GM23248 (cell line): ENCODE measurements at regions not wholly inside any gene's neighbourhood (a gene's known extent, or its start where the extent isn't known, plus 50 kb on each side); places are given as distances from the start of the nearest gene placed in this dataset.

Source experiments
- DNase-seq: peaks from one replicate; pipeline ENCODE4 v3.0.0-alpha.2; 2015
- H2AFZ ChIP-seq: fragments of 200-600 bp; sonication (generic); 2 replicates; pipeline ENCODE4 v1.6.1; 2016; ENCODE audit warnings: antibody characterized with exemption
- H3F3A ChIP-seq: fragments of 200-600 bp; sonication (generic); 2 replicates; pipeline ENCODE4 v1.6.1; 2016; ENCODE audit warnings: mild to moderate bottlenecking, antibody characterized with exemption, mixed run types; ENCODE audit not compliant: insufficient read depth
- H3K27ac ChIP-seq: fragments of 200-600 bp; sonication (generic); 2 replicates; pipeline ENCODE4 v1.5.1; 2016; ENCODE audit warnings: mild to moderate bottlenecking
- H3K27me3 ChIP-seq: fragments of 200-600 bp; sonication (generic); replicated peaks from 2 replicates; pipeline ENCODE4 v1.6.1; 2016; ENCODE audit warnings: mild to moderate bottlenecking; ENCODE audit not compliant: insufficient read depth
- H3K36me3 ChIP-seq: fragments of 200-600 bp; sonication (generic); 2 replicates; pipeline ENCODE4 v1.6.1; 2016; ENCODE audit warnings: low read depth, mild to moderate bottlenecking
- H3K4me1 ChIP-seq: fragments of 200-600 bp; sonication (generic); 2 replicates; pipeline ENCODE4 v1.6.1; 2016; ENCODE audit warnings: mild to moderate bottlenecking; ENCODE audit not compliant: insufficient read depth
- H3K4me2 ChIP-seq: fragments of 200-600 bp; sonication (generic); one replicate; pipeline ENCODE4 v1.6.1; 2016; ENCODE audit warnings: mild to moderate bottlenecking; ENCODE audit not compliant: unreplicated experiment
- H3K4me3 ChIP-seq: fragments of 200-600 bp; sonication (generic); 2 replicates; pipeline ENCODE4 v1.5.1; 2016; ENCODE audit warnings: mild to moderate bottlenecking
- H3K79me2 ChIP-seq: fragments of 200-600 bp; sonication (generic); 2 replicates; pipeline ENCODE4 v1.6.1; 2016; ENCODE audit warnings: mild to moderate bottlenecking; ENCODE audit not compliant: insufficient read depth
- H3K9ac ChIP-seq: fragments of 200-600 bp; sonication (generic); 2 replicates; pipeline ENCODE4 v1.6.1; 2016; ENCODE audit warnings: mild to moderate bottlenecking
- H3K9me2 ChIP-seq: fragments of 200-600 bp; sonication (generic); 2 replicates; pipeline ENCODE4 v1.6.1; 2016; ENCODE audit warnings: mixed run types, mild to moderate bottlenecking, moderate library complexity; ENCODE audit not compliant: insufficient read depth
- H3K9me3 ChIP-seq: fragments of 200-600 bp; sonication (generic); one replicate; pipeline ENCODE4 v1.6.1; 2017; ENCODE audit warnings: low read depth
- H4K20me1 ChIP-seq: fragments of 200-600 bp; sonication (generic); 2 replicates; pipeline ENCODE4 v1.6.0; 2016; ENCODE audit not compliant: insufficient read depth
- EZH2 ChIP-seq: fragments of 200-600 bp; sonication (generic); IDR thresholded peaks from 2 replicates; pipeline ENCODE4 v1.6.1; 2018; ENCODE audit warnings: antibody characterized with exemption, mild to moderate bottlenecking; ENCODE audit not compliant: insufficient read depth, poor library complexity, severe bottlenecking
- EZH2phosphoT487 ChIP-seq: fragments of 200-600 bp; sonication (generic); IDR thresholded peaks from 2 replicates; pipeline ENCODE4 v1.6.1; 2018; ENCODE audit warnings: antibody characterized with exemption, moderate library complexity, mild to moderate bottlenecking, low read depth; ENCODE audit not compliant: insufficient read depth
- WGBS, 2 experiments: methylation state at CpG; one replicate each; pipeline ENCODE4 v1.1.6; 2015 to 2017; ENCODE audit warnings: low lambda C conversion rate in 2 of 2, low coverage in 1 of 2; ENCODE audit errors: missing lambda C conversion rate in 2 of 2; 5-methylcytosine and 5-hydroxymethylcytosine counted together
- in situ Hi-C: fragments of 300-500 bp; cut with MboI; formaldehyde crosslinking; loops from 2 replicates; pipeline ENCODE4 v1.15.0; 2020

- H3K4me1 ChIP-seq: peaks cover 28% of the 10 kb centered on the region
- H3K79me2 ChIP-seq: no peaks in the 10 kb centered on the region
- in situ Hi-C loops: no loop called here
- no peak overlapping the region for H3K9ac ChIP-seq
- TF ChIP-seq EZH2 (no peak), EZH2phosphoT487 (no peak)
- no peaks in the 10 kb centered on the region for H3K27me3 ChIP-seq
- peaks cover 20% of the 10 kb centered on the region for H3F3A ChIP-seq
- H3K9me3 ChIP-seq: no peaks in the 10 kb centered on the region
- no peak overlapping the region for H2AFZ ChIP-seq
- no peaks in the 10 kb centered on the region for H3K9me2 ChIP-seq
- H4K20me1 ChIP-seq: no peaks in the 10 kb centered on the region
- H3K4me3 ChIP-seq: no peak overlapping the region
- H3K4me2 ChIP-seq: no peak overlapping the region
- no peak overlapping the region for H3K27ac ChIP-seq
- 73 to 77% methylated on average over 4 of the region's 4 CpGs for WGBS, 2 experiments
- peak; percentile 38 for DNase-seq
- H3K36me3 ChIP-seq: no peaks in the 10 kb centered on the region
These were observed 177.7 kb upstream of the MCHR2 start for GRCh38 chr6:100171533-100172321.

- H3K9ac ChIP-seq: no peak overlapping the region
- peaks cover 6% of the 10 kb centered on the region; the same call in 1 of the 2 replicates for H3F3A ChIP-seq
- H3K4me2 ChIP-seq: no peak overlapping the region
- no peaks in the 10 kb centered on the region for H3K36me3 ChIP-seq
- DNase-seq: no peak
- TF ChIP-seq EZH2phosphoT487 (no peak), EZH2 (no peak)
- H4K20me1 ChIP-seq: no peaks in the 10 kb centered on the region
- H3K27me3 ChIP-seq: no peaks in the 10 kb centered on the region
- H2AFZ ChIP-seq: no peak overlapping the region
- no peaks in the 10 kb centered on the region for H3K79me2 ChIP-seq
- 86 to 87% methylated on average over 3 of the region's 3 CpGs for WGBS, 2 experiments
- no peaks in the 10 kb centered on the region for H3K9me2 ChIP-seq
- no peak overlapping the region for H3K4me3 ChIP-seq
- H3K9me3 ChIP-seq: no peaks in the 10 kb centered on the region
- no peak overlapping the region for H3K27ac ChIP-seq
- peaks cover 12% of the 10 kb centered on the region for H3K4me1 ChIP-seq
- in situ Hi-C loops: no loop called here
These were observed 174.1 kb upstream of the MCHR2 start for GRCh38 chr6:100168148-100168547.

- no peaks in the 10 kb centered on the region for H3K79me2 ChIP-seq
- H3F3A ChIP-seq: peaks cover 6% of the 10 kb centered on the region; the same call in 1 of the 2 replicates
- no peak overlapping the region for H3K9ac ChIP-seq
- no peak overlapping the region for H3K4me3 ChIP-seq
- H3K27me3 ChIP-seq: no peaks in the 10 kb centered on the region
- no peaks in the 10 kb centered on the region for H3K9me2 ChIP-seq
- H3K4me2 ChIP-seq: no peak overlapping the region
- 0 out of 2 replicates have a peak overlapping the region, but pooled peaks have one; percentile 45 for H2AFZ ChIP-seq
- H3K9me3 ChIP-seq: no peaks in the 10 kb centered on the region
- TF ChIP-seq EZH2: no peak
- TF ChIP-seq EZH2phosphoT487: no peak
- peaks cover 8% of the 10 kb centered on the region for H3K4me1 ChIP-seq
- no peaks in the 10 kb centered on the region for H4K20me1 ChIP-seq
- no peak for DNase-seq
- H3K27ac ChIP-seq: no peak overlapping the region
- in situ Hi-C loops: no loop called here
- H3K36me3 ChIP-seq: no peaks in the 10 kb centered on the region
- WGBS, 2 experiments: 64 to 74% methylated on average over 4 of the region's 4 CpGs
These were observed 173.6 kb upstream of the MCHR2 start for GRCh38 chr6:100167585-100167984.

- in situ Hi-C loops: no loop called here
- 21 to 26% methylated on average over 2 of the region's 2 CpGs for WGBS, 2 experiments
- no peak for DNase-seq
These were observed 172.9 kb upstream of the MCHR2 start for GRCh38 chr6:100166956-100167355.

More at GRCh38 chr6:100166956-100167355, 172.9 kb upstream of the MCHR2 start:
- TF ChIP-seq EZH2 (no peak), EZH2phosphoT487 (no peak)
- Histone ChIP-seq H3F3A (peaks cover 6% of the 10 kb centered on the region; the same call in 1 of the 2 replicates), H3K4me2 (peak overlapping the region; percentile 26), H3K27ac (no peak overlapping the region), H3K9me3 (no peaks in the 10 kb centered on the region), H3K9ac (no peak overlapping the region), H3K36me3 (no peaks in the 10 kb centered on the region), H3K9me2 (no peaks in the 10 kb centered on the region), H4K20me1 (no peaks in the 10 kb centered on the region), H3K79me2 (no peaks in the 10 kb centered on the region), H3K4me3 (no peak overlapping the region), H3K27me3 (no peaks in the 10 kb centered on the region), H3K4me1 (peaks cover 8% of the 10 kb centered on the region), H2AFZ (peak overlapping the region; percentile 45)
